ENCODE measurements at regions not wholly inside any gene's neighbourhood (a gene's known extent, or its start where the extent isn't known, plus 50 kb on each side); places are given as distances from the start of the nearest gene placed in this dataset.
A peak's percentile ranks its signal among the peaks of the same experiment; 100 is the strongest.

DNA sequence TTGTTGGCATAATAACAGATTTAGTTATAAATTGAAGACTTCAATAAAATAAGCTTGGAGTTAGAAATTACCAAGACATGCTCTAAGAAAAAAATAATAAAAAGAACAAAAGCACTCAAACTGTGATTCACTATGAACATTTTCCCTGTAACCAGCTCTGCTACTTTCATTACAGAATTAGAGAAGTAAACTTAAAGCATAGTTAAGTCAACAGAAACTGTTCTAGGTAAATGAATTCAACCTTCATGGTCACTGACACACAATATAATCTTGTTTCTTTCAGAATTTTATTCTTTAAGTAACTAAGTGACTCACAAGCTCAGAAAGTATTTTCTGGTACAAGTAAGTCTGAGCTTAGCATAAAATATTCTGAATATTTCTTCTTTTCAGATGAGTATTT is 136.3 kb downstream of the KLF5 start:
- no TSS peak for BruUV-seq (replicated peaks)
- Histone ChIP-seq H3K4me3 (ENCODE audit: low read length) (no peak overlapping the region), H3K36me3 (ENCODE audit: low read depth, low read length) (no peaks in the 10 kb centered on the region), H3K27me3 (ENCODE audit: low read length) (no peaks in the 10 kb centered on the region), H2AFZ (ENCODE audit: low read length) (no peak overlapping the region), H3K4me2 (ENCODE audit: low read length) (peak overlapping the region; percentile 51), H3K4me1 (ENCODE audit: insufficient read depth, low read length) (peaks cover 21% of the 10 kb centered on the region), H3K27ac (ENCODE audit: low read length) (peak overlapping the region; percentile 76), H3K9ac (ENCODE audit: low read length) (peak overlapping the region; percentile 12; the same call in 1 of the 2 replicates), H3F3A (ENCODE audit: low read length, unreplicated experiment) (no peaks in the 10 kb centered on the region), H4K20me1 (ENCODE audit: low read length) (no peaks in the 10 kb centered on the region), H3K9me3 (ENCODE audit: low read length) (no peaks in the 10 kb centered on the region), H3K9me2 (replicated peaks; ENCODE audit: low read length) (no peaks in the 10 kb centered on the region), H3K79me2 (ENCODE audit: low read length) (no peaks in the 10 kb centered on the region)
- ChIA-PET POLR2A (ENCODE audit: unreplicated experiment) (interaction anchor here (0.6 to 0.7 kb wide), 3 partner anchors 19 to 109 kb away, joined by 3 to 5 read pairs (median 4); no protein-coding TSS in a partner anchor), CTCF (interaction anchor here (0.6 kb wide), 2 partner anchors 109 to 139 kb away, joined by 4 to 5 read pairs; no protein-coding TSS in a partner anchor)
- TF ChIP-seq, protein P1, sequence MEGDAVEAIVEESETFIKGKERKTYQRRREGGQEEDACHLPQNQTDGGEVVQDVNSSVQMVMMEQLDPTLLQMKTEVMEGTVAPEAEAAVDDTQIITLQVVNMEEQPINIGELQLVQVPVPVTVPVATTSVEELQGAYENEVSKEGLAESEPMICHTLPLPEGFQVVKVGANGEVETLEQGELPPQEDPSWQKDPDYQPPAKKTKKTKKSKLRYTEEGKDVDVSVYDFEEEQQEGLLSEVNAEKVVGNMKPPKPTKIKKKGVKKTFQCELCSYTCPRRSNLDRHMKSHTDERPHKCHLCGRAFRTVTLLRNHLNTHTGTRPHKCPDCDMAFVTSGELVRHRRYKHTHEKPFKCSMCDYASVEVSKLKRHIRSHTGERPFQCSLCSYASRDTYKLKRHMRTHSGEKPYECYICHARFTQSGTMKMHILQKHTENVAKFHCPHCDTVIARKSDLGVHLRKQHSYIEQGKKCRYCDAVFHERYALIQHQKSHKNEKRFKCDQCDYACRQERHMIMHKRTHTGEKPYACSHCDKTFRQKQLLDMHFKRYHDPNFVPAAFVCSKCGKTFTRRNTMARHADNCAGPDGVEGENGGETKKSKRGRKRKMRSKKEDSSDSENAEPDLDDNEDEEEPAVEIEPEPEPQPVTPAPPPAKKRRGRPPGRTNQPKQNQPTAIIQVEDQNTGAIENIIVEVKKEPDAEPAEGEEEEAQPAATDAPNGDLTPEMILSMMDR (conservative IDR thresholded peaks at IDR 0.05; ENCODE audit: low read depth, low read length), result no peak
- TF ChIP-seq EZH2 (IDR thresholded peaks at IDR 0.05; ENCODE audit: low read length, unreplicated experiment) (no peak), EZH2phosphoT487 (IDR thresholded peaks at IDR 0.05; ENCODE audit: borderline replicate concordance, low read length) (no peak)
- intact Hi-C loops (cut with micrococcal nuclease), result no loop called here
- ATAC-seq (peak; percentile 85), DNase-seq (peak; percentile 54)

- H3F3A ChIP-seq (ENCODE audit: low read length, unreplicated experiment), result no peaks in the 10 kb centered on the region
- BruUV-seq (replicated peaks), result no TSS peak
- peaks cover 21% of the 10 kb centered on the region for H3K4me1 ChIP-seq (ENCODE audit: insufficient read depth, low read length)
- no peaks in the 10 kb centered on the region for H3K36me3 ChIP-seq (ENCODE audit: low read depth, low read length)
- peak overlapping the region; percentile 7; the same call in 1 of the 2 replicates for H3K4me2 ChIP-seq (ENCODE audit: low read length)
- no peaks in the 10 kb centered on the region for H3K9me3 ChIP-seq (ENCODE audit: low read length)
- H3K79me2 ChIP-seq (ENCODE audit: low read length), result no peaks in the 10 kb centered on the region
- CTCF ChIA-PET, result no interaction called here
- H3K9ac ChIP-seq (ENCODE audit: low read length), result peak overlapping the region; percentile 12; the same call in 1 of the 2 replicates
- no peaks in the 10 kb centered on the region for H4K20me1 ChIP-seq (ENCODE audit: low read length)
- peak overlapping the region; percentile 23; the same call in 1 of the 2 replicates for H2AFZ ChIP-seq (ENCODE audit: low read length)
- POLR2A ChIA-PET (ENCODE audit: unreplicated experiment), result interaction anchor here (0.6 kb wide), 1 partner anchor 55 kb away, joined by 3 read pairs; no protein-coding TSS in a partner anchor
- peak overlapping the region; percentile 76 for H3K27ac ChIP-seq (ENCODE audit: low read length)
- DNase-seq (peak; percentile 7), ATAC-seq (no peak; the same call in 1 of the 2 replicates)
- H3K9me2 ChIP-seq (replicated peaks; ENCODE audit: low read length), result no peaks in the 10 kb centered on the region
- no peak for TF ChIP-seq EZH2phosphoT487 (IDR thresholded peaks at IDR 0.05; ENCODE audit: borderline replicate concordance, low read length)
- TF ChIP-seq, protein P1 (conservative IDR thresholded peaks at IDR 0.05; ENCODE audit: low read depth, low read length), result no peak
- no peak for TF ChIP-seq EZH2 (IDR thresholded peaks at IDR 0.05; ENCODE audit: low read length, unreplicated experiment)
- H3K27me3 ChIP-seq (ENCODE audit: low read length), result no peaks in the 10 kb centered on the region
- intact Hi-C loops (cut with micrococcal nuclease), result no loop called here
- no peak overlapping the region for H3K4me3 ChIP-seq (ENCODE audit: low read length)
These were observed 135.5 kb downstream of the KLF5 start for GRCh38 chr13:73194310-73194709.

DNA sequence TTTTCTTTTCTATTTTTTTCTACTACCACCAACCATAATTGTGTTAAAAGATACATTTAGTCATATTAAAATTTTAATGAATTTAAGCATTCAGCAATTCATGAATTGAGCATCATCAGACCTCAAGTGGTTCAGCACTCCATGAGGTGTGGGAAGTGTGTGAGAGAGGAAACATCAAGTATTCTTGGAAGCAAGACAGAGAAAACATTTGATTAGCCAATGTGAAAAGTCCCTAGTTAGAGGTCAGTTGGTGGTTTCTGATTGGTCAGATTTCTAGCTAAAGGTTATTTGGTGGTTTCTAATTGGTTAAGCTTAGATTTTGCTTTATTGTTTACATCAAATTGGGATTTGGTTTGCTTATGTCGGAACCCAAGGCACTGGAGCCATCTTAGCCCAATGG is 134.7 kb downstream of the KLF5 start:
- TF ChIP-seq, protein P1 (conservative IDR thresholded peaks at IDR 0.05; ENCODE audit: low read depth, low read length), result no peak
- no peak for TF ChIP-seq EZH2 (IDR thresholded peaks at IDR 0.05; ENCODE audit: low read length, unreplicated experiment)
- no peak for TF ChIP-seq EZH2phosphoT487 (IDR thresholded peaks at IDR 0.05; ENCODE audit: borderline replicate concordance, low read length)
- Histone ChIP-seq H3K27me3 (ENCODE audit: low read length) (no peaks in the 10 kb centered on the region), H3K79me2 (ENCODE audit: low read length) (no peaks in the 10 kb centered on the region), H3K4me3 (ENCODE audit: low read length) (no peak overlapping the region), H3K4me2 (ENCODE audit: low read length) (no peak overlapping the region), H3K9me2 (replicated peaks; ENCODE audit: low read length) (no peaks in the 10 kb centered on the region), H3K9me3 (ENCODE audit: low read length) (no peaks in the 10 kb centered on the region), H3K36me3 (ENCODE audit: low read depth, low read length) (no peaks in the 10 kb centered on the region), H3K27ac (ENCODE audit: low read length) (no peak overlapping the region), H3K9ac (ENCODE audit: low read length) (no peak overlapping the region), H3F3A (ENCODE audit: low read length, unreplicated experiment) (no peaks in the 10 kb centered on the region), H4K20me1 (ENCODE audit: low read length) (no peaks in the 10 kb centered on the region), H3K4me1 (ENCODE audit: insufficient read depth, low read length) (peaks cover 21% of the 10 kb centered on the region), H2AFZ (ENCODE audit: low read length) (no peak overlapping the region)
- POLR2A ChIA-PET (ENCODE audit: unreplicated experiment), result no interaction called here
- CTCF ChIA-PET, result no interaction called here
- intact Hi-C loops (cut with micrococcal nuclease), result no loop called here
- no TSS peak for BruUV-seq (replicated peaks)
- DNase-seq (no peak), ATAC-seq (no peak)

All from PC-3 (cell line).